ENCODE measurements at regions not wholly inside any gene's neighbourhood (a gene's known extent, or its start where the extent isn't known, plus 50 kb on each side); places are given as distances from the start of the nearest gene placed in this dataset.

GRCh38 chr3:147662705-147663104 lies 253.5 kb downstream of the ZIC1 start:
- no peak for DNase-seq (ENCODE audit: low read depth, low spot score)
- TF ChIP-seq, protein P1, sequence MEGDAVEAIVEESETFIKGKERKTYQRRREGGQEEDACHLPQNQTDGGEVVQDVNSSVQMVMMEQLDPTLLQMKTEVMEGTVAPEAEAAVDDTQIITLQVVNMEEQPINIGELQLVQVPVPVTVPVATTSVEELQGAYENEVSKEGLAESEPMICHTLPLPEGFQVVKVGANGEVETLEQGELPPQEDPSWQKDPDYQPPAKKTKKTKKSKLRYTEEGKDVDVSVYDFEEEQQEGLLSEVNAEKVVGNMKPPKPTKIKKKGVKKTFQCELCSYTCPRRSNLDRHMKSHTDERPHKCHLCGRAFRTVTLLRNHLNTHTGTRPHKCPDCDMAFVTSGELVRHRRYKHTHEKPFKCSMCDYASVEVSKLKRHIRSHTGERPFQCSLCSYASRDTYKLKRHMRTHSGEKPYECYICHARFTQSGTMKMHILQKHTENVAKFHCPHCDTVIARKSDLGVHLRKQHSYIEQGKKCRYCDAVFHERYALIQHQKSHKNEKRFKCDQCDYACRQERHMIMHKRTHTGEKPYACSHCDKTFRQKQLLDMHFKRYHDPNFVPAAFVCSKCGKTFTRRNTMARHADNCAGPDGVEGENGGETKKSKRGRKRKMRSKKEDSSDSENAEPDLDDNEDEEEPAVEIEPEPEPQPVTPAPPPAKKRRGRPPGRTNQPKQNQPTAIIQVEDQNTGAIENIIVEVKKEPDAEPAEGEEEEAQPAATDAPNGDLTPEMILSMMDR (IDR thresholded peaks at IDR 0.05) = no peak
- TF ChIP-seq SIN3A (IDR thresholded peaks at IDR 0.05; ENCODE audit: borderline replicate concordance, insufficient read depth, low read depth, low read length) = no peak
- TF ChIP-seq, protein P2, sequence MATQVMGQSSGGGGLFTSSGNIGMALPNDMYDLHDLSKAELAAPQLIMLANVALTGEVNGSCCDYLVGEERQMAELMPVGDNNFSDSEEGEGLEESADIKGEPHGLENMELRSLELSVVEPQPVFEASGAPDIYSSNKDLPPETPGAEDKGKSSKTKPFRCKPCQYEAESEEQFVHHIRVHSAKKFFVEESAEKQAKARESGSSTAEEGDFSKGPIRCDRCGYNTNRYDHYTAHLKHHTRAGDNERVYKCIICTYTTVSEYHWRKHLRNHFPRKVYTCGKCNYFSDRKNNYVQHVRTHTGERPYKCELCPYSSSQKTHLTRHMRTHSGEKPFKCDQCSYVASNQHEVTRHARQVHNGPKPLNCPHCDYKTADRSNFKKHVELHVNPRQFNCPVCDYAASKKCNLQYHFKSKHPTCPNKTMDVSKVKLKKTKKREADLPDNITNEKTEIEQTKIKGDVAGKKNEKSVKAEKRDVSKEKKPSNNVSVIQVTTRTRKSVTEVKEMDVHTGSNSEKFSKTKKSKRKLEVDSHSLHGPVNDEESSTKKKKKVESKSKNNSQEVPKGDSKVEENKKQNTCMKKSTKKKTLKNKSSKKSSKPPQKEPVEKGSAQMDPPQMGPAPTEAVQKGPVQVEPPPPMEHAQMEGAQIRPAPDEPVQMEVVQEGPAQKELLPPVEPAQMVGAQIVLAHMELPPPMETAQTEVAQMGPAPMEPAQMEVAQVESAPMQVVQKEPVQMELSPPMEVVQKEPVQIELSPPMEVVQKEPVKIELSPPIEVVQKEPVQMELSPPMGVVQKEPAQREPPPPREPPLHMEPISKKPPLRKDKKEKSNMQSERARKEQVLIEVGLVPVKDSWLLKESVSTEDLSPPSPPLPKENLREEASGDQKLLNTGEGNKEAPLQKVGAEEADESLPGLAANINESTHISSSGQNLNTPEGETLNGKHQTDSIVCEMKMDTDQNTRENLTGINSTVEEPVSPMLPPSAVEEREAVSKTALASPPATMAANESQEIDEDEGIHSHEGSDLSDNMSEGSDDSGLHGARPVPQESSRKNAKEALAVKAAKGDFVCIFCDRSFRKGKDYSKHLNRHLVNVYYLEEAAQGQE (IDR thresholded peaks at IDR 0.05; ENCODE audit: insufficient read depth in 1 of 2, low read depth in 2 of 2, low read length in 1 of 2) = no peak
- TF ChIP-seq POLR2AphosphoS5 (IDR thresholded peaks at IDR 0.05; ENCODE audit: low read depth, low read length) = no peak
- TF ChIP-seq TCF7L2 (IDR thresholded peaks at IDR 0.05; ENCODE audit: low read depth, low read length) = no peak
- Histone ChIP-seq H3K27ac (ENCODE audit: low read length) (no peak overlapping the region), H3K36me3 (ENCODE audit: control insufficient read depth, insufficient read depth, low read length) (no peaks in the 10 kb centered on the region), H3K9me3 (ENCODE audit: control insufficient read depth, insufficient read depth, low read depth, low read length) (peaks cover 3% of the 10 kb centered on the region; the same call in 1 of the 2 replicates), H3K4me1 (ENCODE audit: control insufficient read depth, insufficient read depth, low read length) (no peaks in the 10 kb centered on the region), H3K4me3 (ENCODE audit: low read depth in 2 of 2, low read length in 2 of 2) (no peak overlapping the region), H3K27me3 (ENCODE audit: control insufficient read depth, insufficient read depth, low read length) (no peaks in the 10 kb centered on the region)
- BruUV-seq (replicated peaks) = no TSS peak
- no peak for ATAC-seq
- in situ Hi-C loops (cut with HindIII; ENCODE audit: low pct_unique_long_range_greater_than_20kb, low sequenced_read_pairs) = no loop called here
- ChIA-PET CTCF (no interaction called here), POLR2A (no interaction called here)
- intact Hi-C loops (cut with micrococcal nuclease; ENCODE audit: unreplicated experiment) = no loop called here

DNA sequence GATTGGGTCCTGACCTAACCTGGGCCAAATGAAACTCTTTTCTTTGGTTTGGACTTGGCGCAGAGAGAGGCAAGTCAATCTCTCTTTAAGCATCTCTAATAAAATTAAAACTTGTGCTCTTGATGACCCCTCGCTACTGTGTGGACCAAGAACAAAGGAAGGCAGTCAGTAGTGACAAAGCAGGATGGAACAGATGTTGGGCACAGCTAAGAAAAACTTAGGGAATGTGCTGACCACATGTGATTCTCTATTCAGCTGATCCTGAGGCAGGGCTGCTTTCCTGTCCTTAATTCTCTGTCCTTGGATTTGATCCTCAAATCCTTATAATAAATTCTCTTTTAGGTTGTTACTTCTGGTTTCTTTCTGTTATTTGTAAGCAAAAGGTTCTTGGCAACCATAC lies 259.9 kb downstream of the ZIC1 start:
- Histone ChIP-seq H3K27ac (ENCODE audit: low read length) (no peak overlapping the region), H3K4me1 (ENCODE audit: control insufficient read depth, insufficient read depth, low read length) (no peaks in the 10 kb centered on the region), H3K9me3 (ENCODE audit: control insufficient read depth, insufficient read depth, low read depth, low read length) (peaks cover 3% of the 10 kb centered on the region; the same call in 1 of the 2 replicates), H3K27me3 (ENCODE audit: control insufficient read depth, insufficient read depth, low read length) (no peaks in the 10 kb centered on the region), H3K4me3 (ENCODE audit: low read depth in 2 of 2, low read length in 2 of 2) (no peak overlapping the region), H3K36me3 (ENCODE audit: control insufficient read depth, insufficient read depth, low read length) (no peaks in the 10 kb centered on the region)
- TF ChIP-seq SIN3A (IDR thresholded peaks at IDR 0.05; ENCODE audit: borderline replicate concordance, insufficient read depth, low read depth, low read length) (no peak), TCF7L2 (IDR thresholded peaks at IDR 0.05; ENCODE audit: low read depth, low read length) (no peak), POLR2AphosphoS5 (IDR thresholded peaks at IDR 0.05; ENCODE audit: low read depth, low read length) (no peak)
- TF ChIP-seq, protein P1 (IDR thresholded peaks at IDR 0.05) = no peak
- TF ChIP-seq, protein P2 (IDR thresholded peaks at IDR 0.05; ENCODE audit: insufficient read depth in 1 of 2, low read depth in 2 of 2, low read length in 1 of 2) = no peak
- BruUV-seq (replicated peaks) = no TSS peak
- ChIA-PET CTCF (no interaction called here), POLR2A (no interaction called here)
- ATAC-seq (no peak), DNase-seq (ENCODE audit: low read depth, low spot score) (no peak)
- in situ Hi-C loops (cut with HindIII; ENCODE audit: low pct_unique_long_range_greater_than_20kb, low sequenced_read_pairs) = no loop called here
- intact Hi-C loops (cut with micrococcal nuclease; ENCODE audit: unreplicated experiment) = no loop called here

Data from Panc1 (cell line).